SK-N-SH (cell line): ENCODE measurements at regions not wholly inside any gene's neighbourhood (a gene's known extent, or its start where the extent isn't known, plus 50 kb on each side); places are given as distances from the start of the nearest gene placed in this dataset.

Experiments
- CTCF ChIA-PET: fragments of 300-600, 350-600 bp; formaldehyde crosslinking; extraction: SDS; loops from one replicate; lab custom pipeline; 2021; lab: Yijun Ruan, JAX
- POLR2A ChIA-PET: fragments of 350-600 bp; sonication (Branson Sonifier 250); formaldehyde crosslinking; extraction: SDS; loops from one replicate; lab custom pipeline; 2020; ENCODE audit warnings: antibody characterized with exemption, inconsistent platforms; lab: Yijun Ruan, JAX
- DNase-seq: peaks from one replicate; pipeline ENCODE4 v3.0.0; 2012
- H2AFZ ChIP-seq: fragments of 200-600 bp; sonication (generic); 2 replicates; pipeline ENCODE4 v1.8.1; 2016; ENCODE audit warnings: antibody characterized with exemption, mild to moderate bottlenecking, low read depth
- H3F3A ChIP-seq: fragments of 200-600 bp; sonication (generic); replicated peaks from 2 replicates; pipeline ENCODE3; 2016; ENCODE audit warnings: antibody characterized with exemption, mild to moderate bottlenecking; ENCODE audit not compliant: insufficient read depth
- H3K27ac ChIP-seq, 2 experiments: fragments of 200-500 bp in 1 of 2; fragments of 200-600 bp in 1 of 2; sonication (Bioruptor generic) in 1 of 2; sonication (generic), shearing (Covaris generic) in 1 of 2; 2 replicates each; pipeline versions ENCODE4 v1.5.1 to v1.6.1; 2014 to 2016; ENCODE audit warnings: low read depth in 2 of 2, inconsistent platforms in 1 of 2, low read length in 1 of 2, mild to moderate bottlenecking in 1 of 2, mixed read lengths in 1 of 2
- H3K27me3 ChIP-seq: fragments of 200-600 bp; sonication (generic), shearing (Covaris generic); 2 replicates; pipeline ENCODE4 v1.6.1; 2016; ENCODE audit warnings: mixed run types; ENCODE audit not compliant: insufficient read depth
- H3K36me3 ChIP-seq, 2 experiments: fragments of 200-500 bp in 1 of 2; fragments of 200-600 bp in 1 of 2; sonication (Bioruptor generic) in 1 of 2; sonication (generic) in 1 of 2; replicated peaks in 1 of 2; 2 replicates each; pipeline versions ENCODE3 to v1.5.1; 2014 to 2016; ENCODE audit warnings: low read length in 1 of 2, mild to moderate bottlenecking in 1 of 2; ENCODE audit not compliant: insufficient read depth in 2 of 2, control insufficient read depth in 1 of 2
- H3K4me1 ChIP-seq, 2 experiments: fragments of 200-500 bp in 1 of 2; fragments of 200-600 bp in 1 of 2; sonication (Bioruptor generic) in 1 of 2; sonication (generic), shearing (Covaris generic) in 1 of 2; 2 replicates each; pipeline versions ENCODE4 v1.5.1 to v1.6.1; 2014 to 2016; ENCODE audit warnings: low read depth in 1 of 2, low read length in 1 of 2, mixed run types in 1 of 2; ENCODE audit not compliant: insufficient read depth in 2 of 2, control insufficient read depth in 1 of 2
- H3K4me2 ChIP-seq: fragments of 200-600 bp; sonication (generic), shearing (Covaris generic); 2 replicates; pipeline ENCODE4 v1.6.1; 2017; ENCODE audit warnings: mixed run types
- H3K4me3 ChIP-seq, 2 experiments: fragments of 200-500 bp in 1 of 2; fragments of 200-600 bp in 1 of 2; sonication (Bioruptor generic) in 1 of 2; sonication (generic), shearing (Covaris generic) in 1 of 2; 2 replicates each; pipeline versions ENCODE4 v1.5.1 to v1.8.1; 2014 to 2016; ENCODE audit warnings: low read depth in 2 of 2, inconsistent platforms in 1 of 2, low read length in 1 of 2, mild to moderate bottlenecking in 1 of 2, mixed read lengths in 1 of 2, moderate library complexity in 1 of 2
- H3K79me2 ChIP-seq: fragments of 200-600 bp; sonication (generic); 2 replicates; pipeline ENCODE4 v1.8.1; 2017; ENCODE audit warnings: mild to moderate bottlenecking; ENCODE audit not compliant: insufficient read depth
- H3K9ac ChIP-seq: fragments of 200-600 bp; sonication (generic); 2 replicates; pipeline ENCODE4 v1.6.1; 2017; ENCODE audit warnings: mixed run types
- H3K9me2 ChIP-seq: fragments of 200-600 bp; sonication (generic); 2 replicates; pipeline ENCODE4 v1.6.1; 2017; ENCODE audit warnings: mixed run types
- H3K9me3 ChIP-seq: fragments of 200-600 bp; sonication (generic); 2 replicates; pipeline ENCODE4 v1.6.1; 2017; ENCODE audit warnings: mixed run types, mild to moderate bottlenecking, moderate library complexity
- H4K20me1 ChIP-seq: fragments of 200-600 bp; sonication (generic); 2 replicates; pipeline ENCODE4 v1.6.1; 2017; ENCODE audit warnings: mild to moderate bottlenecking, mixed run types; ENCODE audit not compliant: insufficient read depth
- ELF1 ChIP-seq: IDR thresholded peaks from 2 replicates; pipeline ENCODE4 v1.4.0; 2012
- EP300 ChIP-seq, 2 experiments: IDR thresholded peaks; 2 replicates each; pipeline versions ENCODE4 v1.4.0 to v1.6.1; 2012; ENCODE audit warnings: borderline replicate concordance in 1 of 2, low read depth in 1 of 2, low read length in 1 of 2
- EZH2phosphoT487 ChIP-seq: fragments of 200-600 bp; sonication (generic); IDR thresholded peaks from 2 replicates; pipeline ENCODE4 v1.6.1; 2017; ENCODE audit warnings: low read depth, mixed run types, mild to moderate bottlenecking, antibody characterized with exemption, moderate library complexity, borderline replicate concordance
- FOSL2 ChIP-seq: IDR thresholded peaks from 2 replicates; pipeline ENCODE4 v1.4.0; 2012; ENCODE audit warnings: low read depth, mild to moderate bottlenecking, moderate library complexity, borderline replicate concordance
- FOXJ3 ChIP-seq: sonication (generic); formaldehyde crosslinking; IDR thresholded peaks from 2 replicates; pipeline ENCODE4 v1.5.1; 2020; ENCODE audit warnings: mild to moderate bottlenecking, missing genetic modification reagents
- GABPA ChIP-seq: IDR thresholded peaks from 2 replicates; pipeline ENCODE4 v1.4.0; 2012; ENCODE audit warnings: low read depth, mild to moderate bottlenecking
- GATA2 ChIP-seq: sonication (generic); formaldehyde crosslinking; IDR thresholded peaks from 2 replicates; pipeline ENCODE4 v1.5.0; 2020; ENCODE audit warnings: mild to moderate bottlenecking, missing genetic modification reagents
- NFIC ChIP-seq: IDR thresholded peaks from 2 replicates; pipeline ENCODE4 v1.4.0; 2012; ENCODE audit warnings: borderline replicate concordance
- NRF1 ChIP-seq: IDR thresholded peaks from 2 replicates; pipeline ENCODE4 v1.6.1; 2012; ENCODE audit warnings: low read depth, mild to moderate bottlenecking, low read length
- PBX3 ChIP-seq: IDR thresholded peaks from 2 replicates; pipeline ENCODE4; 2012
- POLR2AphosphoS5 ChIP-seq: IDR thresholded peaks from 2 replicates; pipeline ENCODE4 v1.6.1; 2012; ENCODE audit warnings: low read depth, low read length
- RAD21 ChIP-seq: IDR thresholded peaks from 2 replicates; pipeline ENCODE4 v1.6.1; 2012; ENCODE audit warnings: mild to moderate bottlenecking, low read length
- RCOR1 ChIP-seq: fragments of 150-350 bp; IDR thresholded peaks from 2 replicates; pipeline ENCODE4 v1.6.1; 2017; ENCODE audit warnings: antibody characterized with exemption, low read length
- RFX5 ChIP-seq: IDR thresholded peaks from 2 replicates; pipeline ENCODE4 v1.6.1; 2012; ENCODE audit warnings: mild to moderate bottlenecking, improper control_type of control experiment, low read length
- SIN3A ChIP-seq: IDR thresholded peaks from 2 replicates; pipeline ENCODE4 v1.6.1; 2012; ENCODE audit warnings: low read depth, mild to moderate bottlenecking, low read length, moderate library complexity, borderline replicate concordance
- SMC3 ChIP-seq: IDR thresholded peaks from 2 replicates; pipeline ENCODE4 v1.6.1; 2012; ENCODE audit warnings: low read depth, low read length, improper control_type of control experiment
- TAF1 ChIP-seq: IDR thresholded peaks from 2 replicates; pipeline ENCODE4 v1.6.1; 2012; ENCODE audit warnings: low read depth, mild to moderate bottlenecking, low read length, moderate library complexity, borderline replicate concordance
- TCF12 ChIP-seq: IDR thresholded peaks from 2 replicates; pipeline ENCODE4 v1.4.0; 2012
- USF1 ChIP-seq: IDR thresholded peaks from 2 replicates; pipeline ENCODE4 v1.4.0; 2012; ENCODE audit warnings: low read depth, borderline replicate concordance
- USF2 ChIP-seq: fragments of 150-350 bp; IDR thresholded peaks from 2 replicates; pipeline ENCODE4 v1.6.1; 2017; ENCODE audit warnings: antibody characterized with exemption, low read length, low read depth, borderline replicate concordance
- YY1 ChIP-seq: IDR thresholded peaks from 2 replicates; pipeline ENCODE4 v1.4.0; 2012; ENCODE audit warnings: low read depth, mild to moderate bottlenecking
- ZBTB33 ChIP-seq: IDR thresholded peaks from 2 replicates; pipeline ENCODE4 v1.4.0; 2012; ENCODE audit warnings: low read depth, borderline replicate concordance
- WGBS: methylation state at CpG from one replicate; pipeline ENCODE4 v1.1.6; 2017; ENCODE audit warnings: low lambda C conversion rate; 5-methylcytosine and 5-hydroxymethylcytosine counted together

- no peak overlapping the region for H3K27ac ChIP-seq
- POLR2A ChIA-PET: no interaction called here
- no peak overlapping the region for H2AFZ ChIP-seq
- no peaks in the 10 kb centered on the region for H3K9me2 ChIP-seq
- H3K27me3 ChIP-seq: no peaks in the 10 kb centered on the region
- no peaks in the 10 kb centered on the region for H3K4me1 ChIP-seq
- H3F3A ChIP-seq: no peaks in the 10 kb centered on the region
- H3K4me2 ChIP-seq: no peak overlapping the region
- H3K4me3 ChIP-seq: no peak overlapping the region
- CTCF ChIA-PET: interaction anchor here (5.4 to 10.3 kb wide), 2 partner anchors 218 to 375 kb away, joined by 36 to 183 read pairs; no protein-coding TSS in a partner anchor
- H3K79me2 ChIP-seq: no peaks in the 10 kb centered on the region
- no peak for TF ChIP-seq EZH2phosphoT487
- TF ChIP-seq YY1: no peak
- TF ChIP-seq EP300 (IDR thresholded peaks at IDR 0.05; ENCODE audit: borderline replicate concordance in 1 of 2, low read depth in 1 of 2, low read length in 1 of 2): no peak
- TF ChIP-seq USF2: no peak
- no peak for TF ChIP-seq NRF1
- no peak for TF ChIP-seq RFX5
- TF ChIP-seq NFIC: no peak
- TF ChIP-seq FOSL2: no peak
- no peak for TF ChIP-seq GABPA
- no peak for TF ChIP-seq GATA2
- TF ChIP-seq ELF1: no peak
- TF ChIP-seq SIN3A: no peak
- DNase-seq: no peak
- no peak overlapping the region for H3K9ac ChIP-seq
- H3K36me3 ChIP-seq: no peaks in the 10 kb centered on the region
- H4K20me1 ChIP-seq: no peaks in the 10 kb centered on the region
- no peaks in the 10 kb centered on the region for H3K9me3 ChIP-seq
- 75% methylated on average over 3 of the region's 3 CpGs for WGBS
Observed at GRCh38 chr10:23533212-23533611, 94.3 kb downstream of the OTUD1 start.

- Histone ChIP-seq H3K4me2 (no peak overlapping the region), H4K20me1 (no peaks in the 10 kb centered on the region), H3K27me3 (no peaks in the 10 kb centered on the region)
- no peak for DNase-seq
- TF ChIP-seq NRF1 (no peak), PBX3 (no peak), FOSL2 (no peak), ZBTB33 (no peak), GABPA (no peak), NFIC (no peak), RAD21 (no peak), YY1 (no peak), USF1 (no peak), TCF12 (no peak), TAF1 (no peak), POLR2AphosphoS5 (no peak), FOXJ3 (no peak), RFX5 (no peak), RCOR1 (no peak), SMC3 (no peak)
- TF ChIP-seq, all 33 proteins: peak for 0
- no peak overlapping the region for H2AFZ ChIP-seq
- no peaks in the 10 kb centered on the region for H3F3A ChIP-seq
- ChIA-PET CTCF (interaction anchor here (1.2 kb wide), 1 partner anchor 219 kb away, joined by 5 read pairs; no protein-coding TSS in a partner anchor), POLR2A (no interaction called here)
- H3K4me3 ChIP-seq: no peak overlapping the region
- no peaks in the 10 kb centered on the region for H3K36me3 ChIP-seq
- H3K9me3 ChIP-seq: no peaks in the 10 kb centered on the region
- no peak overlapping the region for H3K9ac ChIP-seq
- WGBS: 31% methylated on average over 4 of the region's 4 CpGs
- no peaks in the 10 kb centered on the region for H3K79me2 ChIP-seq
- no peaks in the 10 kb centered on the region for H3K4me1 ChIP-seq
- H3K9me2 ChIP-seq: no peaks in the 10 kb centered on the region
- H3K27ac ChIP-seq: no peak overlapping the region
Observed at GRCh38 chr10:23534326-23534725, 95.5 kb downstream of the OTUD1 start.
